Karpas-422 (cell line): ENCODE measurements at regions not wholly inside any gene's neighbourhood (a gene's known extent, or its start where the extent isn't known, plus 50 kb on each side); places are given as distances from the start of the nearest gene placed in this dataset.
"Not testable (repeated sequence)": the region's sequence is repeated elsewhere in the genome, so short reads cannot be mapped to it uniquely, and the experiment has no call there.

Source experiments
- DNase-seq: peaks from one replicate; pipeline ENCODE4 v3.0.0-alpha.2; 2015
- H2AFZ ChIP-seq: fragments of 200-600 bp; sonication (generic); 2 replicates; pipeline ENCODE4 v1.6.1; 2014; ENCODE audit warnings: antibody characterized with exemption, low read length, mixed read lengths
- H3K27ac ChIP-seq: fragments of 200-600 bp; sonication (generic); 2 replicates; pipeline ENCODE4 v1.5.1; 2014; ENCODE audit warnings: mild to moderate bottlenecking, low read length, moderate library complexity
- H3K27me3 ChIP-seq: fragments of 200-600 bp; sonication (generic); 2 replicates; pipeline ENCODE4 v1.6.1; 2014; ENCODE audit warnings: low read length, mixed read lengths
- H3K36me3 ChIP-seq: fragments of 200-600 bp; sonication (generic); 2 replicates; pipeline ENCODE4 v1.6.1; 2014; ENCODE audit warnings: low read length, mixed read lengths; ENCODE audit not compliant: insufficient read depth
- H3K4me1 ChIP-seq: fragments of 200-600 bp; sonication (generic); 2 replicates; pipeline ENCODE4 v1.6.1; 2014; ENCODE audit warnings: mild to moderate bottlenecking, low read length, mixed read lengths
- H3K4me2 ChIP-seq: fragments of 200-600 bp; sonication (generic); 2 replicates; pipeline ENCODE4 v1.6.1; 2014; ENCODE audit warnings: low read length, low read depth, mild to moderate bottlenecking; ENCODE audit not compliant: poor library complexity, severe bottlenecking
- H3K4me3 ChIP-seq: fragments of 200-600 bp; sonication (generic); 2 replicates; pipeline ENCODE4 v1.5.1; 2014; ENCODE audit warnings: mild to moderate bottlenecking, antibody characterized with exemption, low read length, mixed read lengths
- H3K79me2 ChIP-seq: fragments of 200-600 bp; sonication (generic); 2 replicates; pipeline ENCODE4 v1.6.1; 2014; ENCODE audit warnings: mild to moderate bottlenecking, low read length, mixed read lengths
- H3K9ac ChIP-seq: fragments of 200-600 bp; sonication (generic); 2 replicates; pipeline ENCODE4 v1.6.0; 2014; ENCODE audit warnings: low read length
- H3K9me2 ChIP-seq: fragments of 200-600 bp; sonication (generic), shearing (Covaris generic); replicated peaks from 2 replicates; pipeline ENCODE4 v1.6.0; 2014; ENCODE audit warnings: mild to moderate bottlenecking, low read length, moderate library complexity; ENCODE audit not compliant: insufficient read depth
- H3K9me3 ChIP-seq: fragments of 300-700, 200-600 bp; sonication (generic); 2 replicates; pipeline ENCODE4 v1.6.1; 2014; ENCODE audit warnings: low read length, mixed read lengths
- H4K20me1 ChIP-seq: fragments of 200-600 bp; sonication (generic); 2 replicates; pipeline ENCODE4 v1.6.1; 2014; ENCODE audit warnings: mild to moderate bottlenecking, antibody characterized with exemption, low read length, low read depth; ENCODE audit not compliant: insufficient read depth

GRCh38 chr4:124066595-124066994 lies 645.9 kb downstream of the ANKRD50 start:
- DNase-seq: no peak
- Histone ChIP-seq H3K4me3 (no peak overlapping the region), H3K79me2 (no peaks in the 10 kb centered on the region), H3K4me1 (no peaks in the 10 kb centered on the region), H3K9ac (no peak overlapping the region), H3K9me3 (peaks cover 22% of the 10 kb centered on the region), H3K4me2 (no peak overlapping the region), H3K27ac (no peak overlapping the region), H3K9me2 (no peaks in the 10 kb centered on the region), H3K27me3 (no peaks in the 10 kb centered on the region), H4K20me1 (no peaks in the 10 kb centered on the region), H3K36me3 (no peaks in the 10 kb centered on the region), H2AFZ (no peak overlapping the region)

DNA sequence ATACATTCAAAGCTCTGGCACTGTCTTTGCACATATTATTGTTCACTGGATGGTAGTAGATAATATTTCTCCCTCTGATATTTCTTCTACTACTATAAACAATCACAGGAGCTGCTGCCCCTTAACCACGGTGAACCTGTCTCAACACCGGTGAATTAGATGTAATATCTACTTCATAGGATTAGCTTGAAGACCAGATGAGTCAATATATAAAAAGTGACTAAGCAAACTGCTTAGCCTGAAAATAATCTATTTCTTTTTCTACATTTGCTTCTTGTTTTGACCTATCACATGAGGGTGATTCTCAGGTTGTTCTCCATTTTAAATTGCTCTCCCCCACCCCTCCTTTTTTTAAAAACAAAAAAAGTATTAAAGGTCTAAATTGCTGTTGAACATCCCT lies 645.5 kb downstream of the ANKRD50 start:
- DNase-seq: no peak
- Histone ChIP-seq H3K4me3 (no peak overlapping the region), H3K4me2 (no peak overlapping the region), H3K27ac (no peak overlapping the region), H3K9ac (no peak overlapping the region), H3K27me3 (no peaks in the 10 kb centered on the region), H3K9me3 (peaks cover 22% of the 10 kb centered on the region), H2AFZ (no peak overlapping the region), H4K20me1 (no peaks in the 10 kb centered on the region), H3K4me1 (no peaks in the 10 kb centered on the region), H3K9me2 (no peaks in the 10 kb centered on the region), H3K36me3 (no peaks in the 10 kb centered on the region), H3K79me2 (no peaks in the 10 kb centered on the region)

GRCh38 chr4:124070688-124071484 lies 641.6 kb downstream of the ANKRD50 start:
- Histone ChIP-seq H2AFZ (no peak overlapping the region), H3K9me3 (peaks cover 22% of the 10 kb centered on the region), H3K36me3 (no peaks in the 10 kb centered on the region), H3K4me3 (no peak overlapping the region), H3K27me3 (no peaks in the 10 kb centered on the region), H4K20me1 (no peaks in the 10 kb centered on the region), H3K4me1 (no peaks in the 10 kb centered on the region), H3K9ac (no peak overlapping the region), H3K79me2 (no peaks in the 10 kb centered on the region), H3K9me2 (no peaks in the 10 kb centered on the region), H3K4me2 (no peak overlapping the region), H3K27ac (no peak overlapping the region)
- peak; percentile 54 for DNase-seq

DNA sequence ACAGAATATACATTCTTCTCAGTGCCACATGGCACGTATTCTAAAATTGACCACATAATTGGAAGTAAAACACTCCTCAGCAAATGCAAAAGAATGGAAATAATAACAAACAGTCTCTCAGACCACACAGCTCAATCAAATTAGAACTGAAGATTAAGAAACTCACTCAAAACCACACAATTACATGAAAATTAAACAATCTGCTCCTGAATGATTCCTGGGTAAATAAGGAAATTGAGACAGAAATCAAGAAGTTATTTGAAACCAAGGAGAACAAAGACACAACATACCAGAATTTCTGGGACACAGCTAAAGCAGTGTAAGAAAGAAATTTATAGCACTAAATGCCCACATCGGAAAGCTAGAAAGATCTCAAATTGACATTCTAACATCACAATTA lies 637.3 kb downstream of the ANKRD50 start:
- H2AFZ ChIP-seq, H3K9me2 ChIP-seq, H3K9ac ChIP-seq, H3K4me1 ChIP-seq, H3K36me3 ChIP-seq, DNase-seq, H3K79me2 ChIP-seq, H4K20me1 ChIP-seq, H3K27me3 ChIP-seq, H3K4me3 ChIP-seq, H3K4me2 ChIP-seq, H3K27ac ChIP-seq: not testable (repeated sequence)
- peaks cover 13% of the 10 kb centered on the region for H3K9me3 ChIP-seq

GRCh38 chr4:124079174-124079780 lies 633.3 kb downstream of the ANKRD50 start:
- H2AFZ ChIP-seq: no peak overlapping the region
- no peaks in the 10 kb centered on the region for H3K4me1 ChIP-seq
- no peak for DNase-seq
- H3K9me3 ChIP-seq: peaks cover 11% of the 10 kb centered on the region; the same call in 1 of the 2 replicates
- no peaks in the 10 kb centered on the region for H3K9me2 ChIP-seq
- H3K4me3 ChIP-seq: no peak overlapping the region
- H3K36me3 ChIP-seq: no peaks in the 10 kb centered on the region
- no peaks in the 10 kb centered on the region for H3K27me3 ChIP-seq
- H3K4me2 ChIP-seq: no peak overlapping the region
- no peak overlapping the region for H3K9ac ChIP-seq
- H3K79me2 ChIP-seq: no peaks in the 10 kb centered on the region
- no peaks in the 10 kb centered on the region for H4K20me1 ChIP-seq
- H3K27ac ChIP-seq: no peak overlapping the region

GRCh38 chr4:124083711-124084110 lies 628.8 kb downstream of the ANKRD50 start:
- H3K9me2 ChIP-seq: no peaks in the 10 kb centered on the region
- H3K9ac ChIP-seq: no peak overlapping the region
- no peak overlapping the region for H3K27ac ChIP-seq
- H3K4me2 ChIP-seq: no peak overlapping the region
- no peak for DNase-seq
- no peaks in the 10 kb centered on the region for H3K4me1 ChIP-seq
- H3K4me3 ChIP-seq: no peak overlapping the region
- H2AFZ ChIP-seq: no peak overlapping the region
- H4K20me1 ChIP-seq: no peaks in the 10 kb centered on the region
- H3K27me3 ChIP-seq: no peaks in the 10 kb centered on the region
- H3K36me3 ChIP-seq: no peaks in the 10 kb centered on the region
- H3K9me3 ChIP-seq: peaks cover 15% of the 10 kb centered on the region; the same call in 1 of the 2 replicates
- no peaks in the 10 kb centered on the region for H3K79me2 ChIP-seq

DNA sequence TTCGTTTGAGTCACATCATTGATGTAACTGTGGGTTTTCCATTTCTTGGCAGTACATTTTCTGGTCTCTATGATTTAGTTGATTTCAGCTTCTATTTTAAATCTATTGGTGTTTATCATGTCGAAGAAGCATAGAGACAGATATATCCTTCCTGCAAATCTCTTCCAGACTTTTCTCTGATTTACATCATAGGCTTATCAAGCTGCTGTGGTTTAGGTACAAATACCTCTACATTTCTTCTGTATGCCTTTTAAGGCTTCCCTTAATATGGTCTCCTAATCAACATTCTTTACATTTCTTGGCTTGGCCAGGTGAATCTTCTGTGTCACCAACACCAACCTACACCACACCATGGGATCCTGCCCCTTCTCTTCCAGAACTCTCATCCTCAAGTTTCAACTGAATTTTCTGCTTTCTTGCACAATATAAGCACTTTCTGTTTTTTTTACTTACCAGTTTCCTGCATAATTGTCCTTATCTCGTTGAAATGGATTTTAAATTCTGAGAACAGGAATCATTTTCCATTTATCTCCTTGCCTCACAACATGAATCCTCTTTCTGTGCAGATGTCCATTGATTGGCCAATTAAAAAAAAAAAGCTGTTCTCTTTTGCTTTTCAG lies 626.9 kb downstream of the ANKRD50 start:
- Histone ChIP-seq H3K4me3 (no peak overlapping the region), H3K9me2 (no peaks in the 10 kb centered on the region), H2AFZ (no peak overlapping the region), H3K4me2 (no peak overlapping the region), H3K9me3 (peaks cover 10% of the 10 kb centered on the region; the same call in 1 of the 2 replicates), H3K27me3 (no peaks in the 10 kb centered on the region), H4K20me1 (no peaks in the 10 kb centered on the region), H3K4me1 (no peaks in the 10 kb centered on the region), H3K36me3 (no peaks in the 10 kb centered on the region), H3K9ac (no peak overlapping the region), H3K27ac (no peak overlapping the region), H3K79me2 (no peaks in the 10 kb centered on the region)
- DNase-seq: no peak

DNA sequence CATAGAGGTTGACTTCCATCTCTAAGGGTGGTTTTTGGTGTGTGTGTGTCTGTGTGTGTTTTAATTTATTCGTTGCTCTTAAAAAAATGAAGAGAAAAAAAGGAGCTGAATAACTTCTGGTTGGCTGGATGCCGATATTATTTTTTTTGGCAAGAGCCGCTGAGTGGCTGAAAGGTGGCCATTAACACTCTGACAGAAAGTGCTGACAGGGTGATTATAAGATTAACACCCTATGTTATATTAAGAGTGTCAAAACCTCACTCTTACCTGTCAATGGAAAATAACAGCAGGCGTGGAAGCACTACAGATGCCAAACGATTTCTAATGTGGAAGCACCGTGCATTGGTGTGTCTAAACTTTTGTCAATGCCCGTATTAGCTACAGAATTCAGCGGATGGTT lies 622.5 kb downstream of the ANKRD50 start:
- Histone ChIP-seq H4K20me1 (no peaks in the 10 kb centered on the region), H3K4me3 (no peak overlapping the region), H3K9me3 (0 out of 2 replicates have a peak, but pooled peaks cover 4% of the 10 kb centered on the region), H2AFZ (no peak overlapping the region), H3K9me2 (no peaks in the 10 kb centered on the region; the same call in 1 of the 2 replicates), H3K79me2 (no peaks in the 10 kb centered on the region), H3K4me1 (no peaks in the 10 kb centered on the region), H3K9ac (no peak overlapping the region), H3K27me3 (no peaks in the 10 kb centered on the region), H3K27ac (no peak overlapping the region), H3K4me2 (no peak overlapping the region), H3K36me3 (no peaks in the 10 kb centered on the region)
- no peak for DNase-seq
